ENCODE measurements at regions not wholly inside any gene's neighbourhood (a gene's known extent, or its start where the extent isn't known, plus 50 kb on each side); places are given as distances from the start of the nearest gene placed in this dataset.

DNA sequence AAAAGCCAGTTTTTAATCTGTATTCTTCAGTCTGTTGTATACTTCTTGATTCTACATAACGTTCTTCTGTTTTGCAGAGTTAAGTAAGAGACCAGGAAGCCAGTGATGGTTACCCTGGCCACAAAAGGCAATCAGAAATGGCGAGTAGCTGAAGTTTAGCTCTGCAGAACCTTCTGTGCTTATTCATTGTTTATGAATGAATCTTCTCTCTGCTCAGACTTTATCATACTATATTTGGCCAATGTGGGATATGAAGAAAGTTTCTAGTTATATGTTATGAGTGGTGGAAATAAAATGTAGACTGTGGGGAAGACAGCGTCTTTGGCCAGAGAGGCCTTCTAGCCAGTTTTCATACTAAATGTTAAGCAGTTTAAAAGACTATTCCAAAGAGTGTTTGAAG is 249.9 kb upstream of the RGS6 start:
- no TSS peak for BruUV-seq (replicated peaks)
- 68% methylated on average over 3 of the region's 3 CpGs for WGBS (ENCODE audit: insufficient coverage, low coverage, missing lambda C conversion rate)
- Histone ChIP-seq H3K9ac (ENCODE audit: insufficient read depth in 1 of 2, low read depth in 2 of 2, low read length in 2 of 2) (no peak overlapping the region), H3K27me3 (ENCODE audit: control insufficient read depth in 2 of 2, insufficient read depth in 2 of 2, low read length in 2 of 2) (no peaks in the 10 kb centered on the region), H2AFZ (ENCODE audit: low read depth, low read length) (no peak overlapping the region), H3K27ac (ENCODE audit: extremely low read depth, low read depth, low read length) (no peak overlapping the region), H3K4me1 (replicated peaks in 1 of 2; ENCODE audit: control insufficient read depth in 2 of 2, insufficient read depth in 2 of 2, low read length in 2 of 2) (no peaks in the 10 kb centered on the region; a peak in 1 of 5 replicates), H4K20me1 (replicated peaks; ENCODE audit: control insufficient read depth, insufficient read depth, low read length) (no peaks in the 10 kb centered on the region), H3K9me1 (ENCODE audit: control insufficient read depth, insufficient read depth, low read length) (no peaks in the 10 kb centered on the region), H3K4me3 (no peak overlapping the region), H3K4me2 (ENCODE audit: insufficient read depth, low read length) (no peak overlapping the region), H3K36me3 (ENCODE audit: control insufficient read depth, insufficient read depth, low read length) (no peaks in the 10 kb centered on the region), H3K79me2 (ENCODE audit: control insufficient read depth, insufficient read depth, low read length) (no peaks in the 10 kb centered on the region), H3K9me3 (replicated peaks; ENCODE audit: control insufficient read depth, insufficient read depth, low read depth, low read length) (no peaks in the 10 kb centered on the region)
- FAIRE-seq (no peak), ATAC-seq (no peak), DNase-seq (ENCODE audit: extremely low read depth in 1 of 4, low spot score in 3 of 4) (no peak)
- POLR2A ChIA-PET: no interaction called here
- TF ChIP-seq ETV6 (IDR thresholded peaks at IDR 0.05; ENCODE audit: borderline replicate concordance in 1 of 2, low read depth in 2 of 2, low read length in 1 of 2) (no peak), ETV6 (CRISPR knock-in tag; IDR thresholded peaks at IDR 0.05; ENCODE audit: borderline replicate concordance) (no peak)
- intact Hi-C loops (cut with micrococcal nuclease) (no loop called here), in situ Hi-C loops (cut with MboI) (no loop called here)
- CTCF ChIA-PET (ENCODE audit: low intra/inter-chr PET ratio): no interaction called here

DNA sequence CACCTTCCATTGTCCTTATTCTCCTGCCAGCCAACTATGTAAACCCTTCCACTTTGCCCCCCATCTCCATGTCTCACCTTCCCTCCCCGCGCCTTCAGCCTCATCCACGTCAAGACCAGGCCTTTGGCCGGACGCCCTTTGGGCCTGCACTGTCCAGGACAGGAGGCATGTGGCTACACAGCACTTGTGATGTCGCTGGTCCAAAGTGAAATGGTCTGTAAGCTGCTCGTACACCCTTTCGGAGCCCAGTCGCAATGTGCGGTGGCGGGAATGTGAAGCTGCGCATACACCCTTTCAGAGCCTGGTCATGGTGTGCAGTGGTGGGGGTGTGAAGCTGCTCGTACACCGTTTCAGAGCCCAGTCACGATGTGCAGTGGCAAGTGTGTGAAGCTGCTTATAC is 247.9 kb upstream of the RGS6 start:
- Histone ChIP-seq H3K36me3 (ENCODE audit: control insufficient read depth, insufficient read depth, low read length) (no peaks in the 10 kb centered on the region), H3K27ac (ENCODE audit: extremely low read depth, low read depth, low read length) (no peak overlapping the region), H2AFZ (ENCODE audit: low read depth, low read length) (no peak overlapping the region), H3K4me1 (replicated peaks in 1 of 2; ENCODE audit: control insufficient read depth in 2 of 2, insufficient read depth in 2 of 2, low read length in 2 of 2) (no peaks in the 10 kb centered on the region; a peak in 1 of 5 replicates), H3K9me1 (ENCODE audit: control insufficient read depth, insufficient read depth, low read length) (no peaks in the 10 kb centered on the region), H4K20me1 (replicated peaks; ENCODE audit: control insufficient read depth, insufficient read depth, low read length) (no peaks in the 10 kb centered on the region), H3K27me3 (ENCODE audit: control insufficient read depth in 2 of 2, insufficient read depth in 2 of 2, low read length in 2 of 2) (no peaks in the 10 kb centered on the region), H3K79me2 (ENCODE audit: control insufficient read depth, insufficient read depth, low read length) (no peaks in the 10 kb centered on the region), H3K9me3 (replicated peaks; ENCODE audit: control insufficient read depth, insufficient read depth, low read depth, low read length) (no peaks in the 10 kb centered on the region), H3K4me2 (ENCODE audit: insufficient read depth, low read length) (no peak overlapping the region), H3K9ac (ENCODE audit: insufficient read depth in 1 of 2, low read depth in 2 of 2, low read length in 2 of 2) (no peak overlapping the region), H3K4me3 (no peak overlapping the region)
- no peak for DNase-seq (ENCODE audit: extremely low read depth in 1 of 4, low spot score in 3 of 4)
- no peak for FAIRE-seq
- WGBS (ENCODE audit: insufficient coverage, low coverage, missing lambda C conversion rate): 85% methylated on average over 10 of the region's 15 CpGs
- ATAC-seq: no peak
- ChIA-PET CTCF (ENCODE audit: low intra/inter-chr PET ratio) (no interaction called here), POLR2A (no interaction called here)
- intact Hi-C loops (cut with micrococcal nuclease) (no loop called here), in situ Hi-C loops (cut with MboI) (no loop called here)
- BruUV-seq (replicated peaks): no TSS peak
- no peak for TF ChIP-seq PTRF (tag; IDR thresholded peaks at IDR 0.05)

Measured in K562 (cell line).